HEK293T (cell line): ENCODE measurements at regions not wholly inside any gene's neighbourhood (a gene's known extent, or its start where the extent isn't known, plus 50 kb on each side); places are given as distances from the start of the nearest gene placed in this dataset.

Source experiments
- CTBP1 ChIP-seq: fragments of 450-650 bp; IDR thresholded peaks from 2 replicates; pipeline ENCODE4 v1.6.1; 2016; ENCODE audit warnings: borderline replicate concordance
- ELF4 ChIP-seq: fragments of 450-650 bp; IDR thresholded peaks from 2 replicates; pipeline ENCODE4 v1.6.1; 2017; ENCODE audit warnings: antibody characterized with exemption
- FOXA1 ChIP-seq: fragments of 450-650 bp; IDR thresholded peaks from 2 replicates; pipeline ENCODE4 v1.6.1; 2016; ENCODE audit warnings: mild to moderate bottlenecking
- FOXK2 ChIP-seq: fragments of 450-650 bp; IDR thresholded peaks from 2 replicates; pipeline ENCODE4 v1.6.1; 2016; ENCODE audit warnings: mild to moderate bottlenecking
- FOXM1 ChIP-seq: fragments of 450-650 bp; IDR thresholded peaks from 2 replicates; pipeline ENCODE4 v1.6.1; 2017; ENCODE audit warnings: mild to moderate bottlenecking, borderline replicate concordance
- HDGF ChIP-seq: fragments of 450-650 bp; IDR thresholded peaks from 2 replicates; pipeline ENCODE4 v1.6.1; 2017; ENCODE audit warnings: antibody characterized with exemption, borderline replicate concordance
- L3MBTL2 ChIP-seq: fragments of 450-650 bp; conservative IDR thresholded peaks from 2 replicates; pipeline ENCODE4 v1.6.1; 2016; ENCODE audit warnings: mild to moderate bottlenecking
- PKNOX1 ChIP-seq: fragments of 450-650 bp; IDR thresholded peaks from 2 replicates; pipeline ENCODE4 v1.6.1; 2016
- SP1 ChIP-seq: fragments of 450-650 bp; IDR thresholded peaks from 2 replicates; pipeline ENCODE4 v1.6.1; 2017
- SUZ12 ChIP-seq: fragments of 450-650 bp; IDR thresholded peaks from 2 replicates; pipeline ENCODE4 v1.6.1; 2016; ENCODE audit warnings: mild to moderate bottlenecking
- TARDBP ChIP-seq: fragments of 450-650 bp; IDR thresholded peaks from 2 replicates; pipeline ENCODE4 v1.6.1; 2016

GRCh38 chr11:86161336-86161735 is 83.2 kb upstream of the EED start:
- TF ChIP-seq SP1 (no peak), CTBP1 (no peak), PKNOX1 (no peak), FOXA1 (no peak), FOXM1 (no peak), SUZ12 (no peak), FOXK2 (no peak), ELF4 (no peak), L3MBTL2 (no peak), HDGF (no peak), TARDBP (no peak)
